ENCODE measurements at regions not wholly inside any gene's neighbourhood (a gene's known extent, or its start where the extent isn't known, plus 50 kb on each side); places are given as distances from the start of the nearest gene placed in this dataset.

GRCh38 chr1:187443939-187444338, 615.2 kb downstream of the PLA2G4A start:
- TF ChIP-seq Cebpa-rat (IDR thresholded peaks at IDR 0.05), result no peak
- no peak overlapping the region for H3K4me3 ChIP-seq
- H4K20me1 ChIP-seq, result no peaks in the 10 kb centered on the region
- H3K4me2 ChIP-seq, result no peak overlapping the region
- H3K36me3 ChIP-seq, result no peaks in the 10 kb centered on the region
- no peaks in the 10 kb centered on the region for H3K9me3 ChIP-seq
- no peak overlapping the region for H3K9ac ChIP-seq
- no peaks in the 10 kb centered on the region for H3K4me1 ChIP-seq
- H3K27ac ChIP-seq, result no peak overlapping the region
- H3K27me3 ChIP-seq, result no peaks in the 10 kb centered on the region

- no peak for TF ChIP-seq Cebpa-rat (IDR thresholded peaks at IDR 0.05)
- Histone ChIP-seq H3K4me3 (no peak overlapping the region), H4K20me1 (no peaks in the 10 kb centered on the region)
Observed at GRCh38 chr1:187445066-187445465, 616.3 kb downstream of the PLA2G4A start.

DNA sequence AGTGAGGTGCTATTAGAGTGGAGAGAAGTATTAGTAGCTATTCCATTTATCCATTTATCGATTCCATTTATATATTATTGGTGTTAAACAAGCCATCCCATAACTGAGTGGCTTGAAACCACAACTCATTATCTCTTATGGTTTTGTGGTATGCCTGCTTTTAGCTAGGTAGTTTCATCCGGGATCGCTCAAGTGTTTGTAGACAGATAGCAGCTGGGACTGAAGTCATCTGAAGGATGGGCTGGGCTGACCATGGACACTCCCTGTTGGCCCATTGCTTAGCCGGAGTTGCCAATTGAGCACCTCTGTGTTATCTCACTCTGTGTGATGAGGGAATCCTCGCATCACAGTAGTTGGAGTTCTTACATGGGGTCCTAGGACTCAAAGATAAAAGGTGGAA, 622.5 kb downstream of the PLA2G4A start:
- H3K27me3 ChIP-seq, result no peaks in the 10 kb centered on the region
- H3K36me3 ChIP-seq, result no peaks in the 10 kb centered on the region
- TF ChIP-seq Cebpa-rat (IDR thresholded peaks at IDR 0.05), result no peak
- no peak overlapping the region for H3K4me2 ChIP-seq
- H3K27ac ChIP-seq, result no peak overlapping the region
- H3K4me3 ChIP-seq, result no peak overlapping the region
- no peaks in the 10 kb centered on the region for H4K20me1 ChIP-seq
- H3K4me1 ChIP-seq, result no peaks in the 10 kb centered on the region
- no peak overlapping the region for H3K9ac ChIP-seq
- H3K9me3 ChIP-seq, result no peaks in the 10 kb centered on the region

More at GRCh38 chr1:187445066-187445465, 616.3 kb downstream of the PLA2G4A start:
- H3K27me3 ChIP-seq, result no peaks in the 10 kb centered on the region
- H3K4me2 ChIP-seq, result no peak overlapping the region
- no peak overlapping the region for H3K27ac ChIP-seq
- H3K9me3 ChIP-seq, result no peaks in the 10 kb centered on the region
- H3K4me1 ChIP-seq, result no peaks in the 10 kb centered on the region
- H3K9ac ChIP-seq, result no peak overlapping the region
- no peaks in the 10 kb centered on the region for H3K36me3 ChIP-seq

DNA sequence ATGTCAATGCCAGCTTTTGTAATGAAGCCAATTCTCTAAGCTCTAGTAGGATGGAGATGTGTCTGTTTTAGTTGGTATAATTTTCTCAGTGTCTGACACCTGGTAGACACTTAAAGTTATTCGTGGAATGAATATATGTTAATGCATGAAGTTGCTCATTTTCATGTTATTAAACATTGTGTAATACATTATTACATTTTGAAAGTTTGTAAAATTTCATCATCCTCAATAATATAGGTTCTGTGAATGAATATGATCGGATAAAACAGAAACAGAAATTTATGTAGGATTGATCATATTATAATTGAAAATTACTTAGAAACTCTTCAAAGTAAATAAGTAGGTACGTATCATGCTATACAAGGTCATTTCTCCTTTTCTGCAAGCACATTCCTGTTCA, 625.3 kb downstream of the PLA2G4A start:
- Histone ChIP-seq H3K4me2 (no peak overlapping the region), H3K27me3 (no peaks in the 10 kb centered on the region), H3K4me1 (no peaks in the 10 kb centered on the region), H3K4me3 (no peak overlapping the region), H3K27ac (no peak overlapping the region), H3K9me3 (no peaks in the 10 kb centered on the region), H3K36me3 (no peaks in the 10 kb centered on the region), H4K20me1 (no peaks in the 10 kb centered on the region), H3K9ac (no peak overlapping the region)
- TF ChIP-seq Cebpa-rat (IDR thresholded peaks at IDR 0.05), result no peak

- TF ChIP-seq Cebpa-rat (IDR thresholded peaks at IDR 0.05), result no peak
- Histone ChIP-seq H3K9ac (no peak overlapping the region), H4K20me1 (no peaks in the 10 kb centered on the region), H3K9me3 (no peaks in the 10 kb centered on the region), H3K4me3 (no peak overlapping the region), H3K36me3 (no peaks in the 10 kb centered on the region), H3K4me2 (no peak overlapping the region), H3K27me3 (no peaks in the 10 kb centered on the region), H3K27ac (no peak overlapping the region), H3K4me1 (no peaks in the 10 kb centered on the region)
Observed at GRCh38 chr1:187456446-187456845, 627.7 kb downstream of the PLA2G4A start.

- H3K4me2 ChIP-seq, result no peak overlapping the region
- no peak overlapping the region for H3K4me3 ChIP-seq
- no peaks in the 10 kb centered on the region for H3K4me1 ChIP-seq
- TF ChIP-seq Cebpa-rat (IDR thresholded peaks at IDR 0.05), result no peak
- no peak overlapping the region for H3K9ac ChIP-seq
- H3K9me3 ChIP-seq, result peaks cover 12% of the 10 kb centered on the region
- no peak overlapping the region for H3K27ac ChIP-seq
- H4K20me1 ChIP-seq, result no peaks in the 10 kb centered on the region
- H3K36me3 ChIP-seq, result no peaks in the 10 kb centered on the region
- H3K27me3 ChIP-seq, result no peaks in the 10 kb centered on the region
Observed at GRCh38 chr1:187460093-187460492, 631.3 kb downstream of the PLA2G4A start.

GRCh38 chr1:187464320-187464719, 635.6 kb downstream of the PLA2G4A start:
- no peak overlapping the region for H3K9ac ChIP-seq
- peaks cover 22% of the 10 kb centered on the region for H3K9me3 ChIP-seq
- no peak for TF ChIP-seq Cebpa-rat (IDR thresholded peaks at IDR 0.05)

DNA sequence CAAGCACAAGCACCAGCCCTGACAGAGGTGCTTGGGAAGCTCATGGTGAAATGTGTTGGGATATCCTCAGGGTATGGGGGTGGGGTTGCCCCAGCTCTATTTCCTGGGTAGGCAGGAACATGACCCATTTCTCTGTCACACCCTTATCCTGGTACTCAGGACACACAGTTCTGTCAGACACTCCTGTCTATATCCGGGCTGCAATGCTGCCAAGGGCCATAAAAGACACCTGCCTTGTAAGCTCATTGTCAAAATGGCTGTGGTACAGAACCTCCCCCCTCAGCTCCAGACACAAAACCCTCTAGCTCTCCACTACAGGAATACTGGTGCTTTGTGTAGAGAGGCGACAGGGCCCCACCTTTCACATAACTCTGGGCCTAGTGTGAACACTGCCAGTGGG, 636.7 kb downstream of the PLA2G4A start:
- no peaks in the 10 kb centered on the region for H3K27me3 ChIP-seq

More at GRCh38 chr1:187464320-187464719, 635.6 kb downstream of the PLA2G4A start:
- Histone ChIP-seq H4K20me1 (no peaks in the 10 kb centered on the region), H3K36me3 (no peaks in the 10 kb centered on the region), H3K27ac (no peak overlapping the region), H3K4me3 (no peak overlapping the region), H3K4me2 (no peak overlapping the region), H3K27me3 (no peaks in the 10 kb centered on the region), H3K4me1 (no peaks in the 10 kb centered on the region)

DNA sequence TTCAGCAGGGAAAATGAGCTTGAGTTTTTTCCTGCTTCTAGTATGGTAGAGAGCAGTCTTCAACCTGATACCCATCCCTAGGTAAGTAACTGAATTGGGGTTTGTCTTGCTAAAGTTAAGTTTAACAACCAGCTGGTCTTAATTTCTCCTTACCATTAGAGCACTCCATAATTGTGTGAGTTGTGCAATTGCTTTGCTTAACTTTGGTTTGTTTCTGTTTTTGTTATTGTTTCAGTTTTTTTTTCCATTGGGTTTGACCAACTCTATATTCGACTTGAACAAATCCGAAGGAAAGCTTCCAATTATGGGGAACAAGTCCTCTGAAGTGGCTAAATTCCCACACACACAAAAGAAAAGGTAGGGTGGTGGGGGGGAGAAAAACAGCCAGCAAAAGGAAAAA, 641.1 kb downstream of the PLA2G4A start:
- Histone ChIP-seq H3K9me3 (peaks cover 13% of the 10 kb centered on the region), H4K20me1 (no peaks in the 10 kb centered on the region), H3K4me3 (no peak overlapping the region), H3K27me3 (no peaks in the 10 kb centered on the region), H3K4me1 (no peaks in the 10 kb centered on the region), H3K4me2 (no peak overlapping the region), H3K27ac (no peak overlapping the region), H3K9ac (no peak overlapping the region), H3K36me3 (no peaks in the 10 kb centered on the region)
- no peak for TF ChIP-seq Cebpa-rat (IDR thresholded peaks at IDR 0.05)

More for the DNA sequence above, 636.7 kb downstream of the PLA2G4A start:
- Histone ChIP-seq H3K36me3 (no peaks in the 10 kb centered on the region), H3K27ac (no peak overlapping the region), H3K4me2 (no peak overlapping the region), H4K20me1 (no peaks in the 10 kb centered on the region), H3K4me3 (no peak overlapping the region), H3K4me1 (no peaks in the 10 kb centered on the region), H3K9ac (no peak overlapping the region), H3K9me3 (peaks cover 22% of the 10 kb centered on the region)
- TF ChIP-seq Cebpa-rat (IDR thresholded peaks at IDR 0.05), result no peak

GRCh38 chr1:187471555-187471954, 642.8 kb downstream of the PLA2G4A start:
- Histone ChIP-seq H3K9me3 (no peaks in the 10 kb centered on the region), H3K9ac (no peak overlapping the region), H3K4me3 (no peak overlapping the region), H3K27me3 (no peaks in the 10 kb centered on the region), H3K27ac (no peak overlapping the region), H3K4me1 (no peaks in the 10 kb centered on the region), H4K20me1 (no peaks in the 10 kb centered on the region), H3K4me2 (no peak overlapping the region), H3K36me3 (no peaks in the 10 kb centered on the region)
- no peak for TF ChIP-seq Cebpa-rat (IDR thresholded peaks at IDR 0.05)

DNA sequence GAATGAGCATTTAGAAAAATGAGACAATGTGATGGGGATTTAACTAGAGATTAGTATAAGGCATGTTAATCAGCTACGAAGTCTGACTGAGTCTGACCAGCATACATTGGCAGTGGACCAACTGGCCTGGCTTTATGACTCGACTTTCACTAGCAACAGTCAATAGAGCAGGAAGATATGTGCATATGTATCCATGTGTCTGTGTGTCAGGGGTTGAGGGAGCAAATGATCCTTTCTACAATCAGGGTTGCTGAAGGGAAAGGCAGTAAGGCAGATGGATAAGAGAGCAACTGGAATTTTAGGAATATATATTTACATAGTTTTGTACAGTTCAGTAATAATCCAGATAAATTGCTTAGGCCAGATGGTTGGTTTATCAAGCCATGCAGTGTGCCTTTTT, 645.6 kb downstream of the PLA2G4A start:
- no peak for TF ChIP-seq Cebpa-rat (IDR thresholded peaks at IDR 0.05)

More for the DNA sequence above, 645.6 kb downstream of the PLA2G4A start:
- H3K27me3 ChIP-seq, result no peaks in the 10 kb centered on the region
- no peaks in the 10 kb centered on the region for H3K9me3 ChIP-seq
- H3K4me2 ChIP-seq, result no peak overlapping the region
- no peak overlapping the region for H3K4me3 ChIP-seq
- no peaks in the 10 kb centered on the region for H4K20me1 ChIP-seq
- no peaks in the 10 kb centered on the region for H3K36me3 ChIP-seq
- H3K9ac ChIP-seq, result no peak overlapping the region
- H3K4me1 ChIP-seq, result no peaks in the 10 kb centered on the region
- H3K27ac ChIP-seq, result no peak overlapping the region

Data from BLaER1 (cell line).